HG03439 (cell line): ENCODE measurements at regions not wholly inside any gene's neighbourhood (a gene's known extent, or its start where the extent isn't known, plus 50 kb on each side); places are given as distances from the start of the nearest gene placed in this dataset.
A peak's percentile ranks its signal among the peaks of the same experiment; 100 is the strongest.

Experiments used
- ATAC-seq: cut with Tn5 transposase; IDR thresholded peaks from one replicate; pipeline ENCODE4 v1.9.1; 2021; ENCODE audit warnings: mild to moderate bottlenecking, moderate library complexity; ENCODE audit not compliant: unreplicated experiment

DNA sequence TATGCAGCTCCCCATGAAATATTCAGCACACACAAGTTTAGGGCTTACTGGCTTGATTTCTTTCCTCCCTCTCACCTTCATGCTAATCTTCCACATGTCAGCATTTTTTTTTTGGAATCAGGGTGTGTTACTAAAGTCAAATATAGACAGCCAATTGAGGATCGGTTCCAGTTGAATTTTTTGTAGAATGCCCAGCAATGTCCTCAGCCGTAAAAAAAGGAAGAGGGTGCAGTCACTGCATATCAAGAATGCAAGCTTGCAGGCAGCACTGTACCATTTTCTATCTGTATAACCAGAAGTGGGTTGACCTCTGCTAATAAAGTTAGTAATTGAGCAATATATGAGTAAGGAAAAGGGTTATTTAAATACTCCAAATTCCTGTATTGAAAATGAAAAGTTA is 51.4 kb upstream of the CHMP2B start:
- ATAC-seq = no peak

DNA sequence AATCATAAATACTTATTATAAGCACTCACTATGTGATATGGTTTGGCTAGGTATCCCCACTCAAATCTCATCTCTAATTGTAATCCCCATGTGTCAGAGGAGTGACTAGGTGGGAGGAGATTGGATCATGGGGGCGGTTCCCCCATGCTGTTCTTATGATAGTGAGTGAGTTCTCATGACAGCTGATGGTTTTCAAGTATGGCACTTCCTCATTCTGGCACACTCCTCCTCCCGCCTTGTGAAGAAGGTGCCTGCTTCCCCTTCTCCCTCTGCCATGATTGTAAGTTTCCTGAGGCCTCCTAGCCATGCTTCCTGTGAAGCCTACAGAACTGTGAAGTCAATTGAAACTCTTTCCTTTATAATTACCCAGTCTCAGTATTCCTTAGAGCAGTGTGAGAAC is 53.3 kb upstream of the CHMP2B start:
- no peak for ATAC-seq

DNA sequence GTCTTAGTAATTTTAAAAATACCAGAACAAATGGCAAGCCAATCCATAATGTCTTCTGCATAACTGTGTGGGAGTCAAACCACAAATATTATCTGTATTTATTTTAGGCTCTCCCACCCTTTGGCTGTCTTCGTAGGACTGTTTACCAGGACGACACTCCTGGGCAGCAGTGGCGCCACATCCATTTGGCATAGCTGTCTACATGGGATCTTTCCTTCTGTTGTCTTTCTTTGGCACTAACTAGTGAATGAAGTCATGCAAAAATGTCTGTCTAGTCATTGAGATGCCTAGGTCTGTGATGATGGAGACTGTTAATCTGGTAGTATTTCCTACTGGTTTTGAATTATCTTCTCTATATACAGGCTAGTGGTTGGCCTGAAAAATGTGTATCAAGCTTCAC is 54.0 kb upstream of the CHMP2B start:
- ATAC-seq = no peak

- ATAC-seq = peak; percentile 78
Measured at GRCh38 chr3:87167628-87168456, 59.3 kb upstream of the CHMP2B start.

- no peak for ATAC-seq
Measured at GRCh38 chr3:87164245-87164644, 62.9 kb upstream of the CHMP2B start.

DNA sequence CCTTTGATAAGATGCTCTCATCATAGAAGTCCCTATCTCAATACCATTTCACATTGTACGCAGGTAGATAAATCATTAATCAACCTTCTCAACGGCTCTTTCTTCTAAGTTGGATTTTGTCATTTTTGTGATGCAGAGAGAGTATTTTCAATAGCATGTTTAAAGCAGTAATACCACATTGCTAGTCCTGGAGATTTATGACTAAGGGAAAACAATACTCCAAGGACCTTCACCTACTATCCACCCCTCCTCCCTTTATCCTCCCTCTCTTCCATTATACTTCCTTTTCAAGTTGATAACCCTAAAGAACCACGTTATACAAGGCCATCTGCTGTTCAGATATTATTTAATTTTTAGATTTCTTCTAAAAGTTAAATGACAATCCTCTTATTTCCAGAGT is 65.3 kb upstream of the CHMP2B start:
- ATAC-seq = no peak

DNA sequence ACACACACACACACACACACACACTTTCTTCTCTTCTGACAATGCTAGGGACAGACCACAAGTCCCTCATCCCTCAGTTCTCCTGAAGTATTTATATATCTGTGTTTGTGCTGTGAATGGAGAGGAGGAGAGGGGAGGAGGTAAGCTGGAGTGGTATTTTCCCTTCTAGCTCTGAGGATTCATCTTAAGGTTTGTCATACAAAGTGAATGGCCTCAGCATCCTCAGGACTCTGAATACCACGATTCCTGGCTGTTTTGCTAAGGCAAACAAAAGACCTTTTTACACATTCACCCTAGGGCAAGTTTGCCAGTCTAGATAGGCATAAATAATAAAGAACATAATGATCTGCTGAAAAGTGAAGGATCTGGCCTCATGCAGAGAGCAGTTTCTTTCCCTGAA is 65.7 kb upstream of the CHMP2B start:
- ATAC-seq = no peak

- ATAC-seq = no peak
Measured at GRCh38 chr3:87161013-87161412, 66.1 kb upstream of the CHMP2B start.

GRCh38 chr3:87158823-87159222 is 68.3 kb upstream of the CHMP2B start:
- ATAC-seq = no peak

- no peak for ATAC-seq
Measured at GRCh38 chr3:87148020-87148419, 79.1 kb upstream of the CHMP2B start.

DNA sequence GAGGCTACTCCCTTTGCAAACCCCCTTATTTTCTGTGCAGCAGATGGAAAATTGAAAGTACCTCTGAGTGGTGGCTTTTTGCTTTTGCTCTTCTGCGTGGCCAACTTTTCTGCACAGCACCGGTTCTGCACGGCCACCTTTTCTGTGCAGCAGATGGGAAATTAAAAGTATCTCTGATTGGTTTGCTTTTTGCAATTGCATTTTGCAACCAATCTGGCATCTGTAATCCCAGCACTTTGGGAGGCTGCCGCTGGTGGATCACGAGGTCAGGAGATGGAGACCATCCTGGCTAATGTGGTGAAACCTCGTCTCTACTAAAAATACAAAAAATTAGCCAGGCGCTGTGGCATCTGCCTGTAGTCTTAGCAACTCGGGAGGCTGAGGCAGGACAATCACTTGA is 79.5 kb upstream of the CHMP2B start:
- no peak for ATAC-seq

GRCh38 chr3:87145553-87145952 is 81.6 kb upstream of the CHMP2B start:
- ATAC-seq = no peak

DNA sequence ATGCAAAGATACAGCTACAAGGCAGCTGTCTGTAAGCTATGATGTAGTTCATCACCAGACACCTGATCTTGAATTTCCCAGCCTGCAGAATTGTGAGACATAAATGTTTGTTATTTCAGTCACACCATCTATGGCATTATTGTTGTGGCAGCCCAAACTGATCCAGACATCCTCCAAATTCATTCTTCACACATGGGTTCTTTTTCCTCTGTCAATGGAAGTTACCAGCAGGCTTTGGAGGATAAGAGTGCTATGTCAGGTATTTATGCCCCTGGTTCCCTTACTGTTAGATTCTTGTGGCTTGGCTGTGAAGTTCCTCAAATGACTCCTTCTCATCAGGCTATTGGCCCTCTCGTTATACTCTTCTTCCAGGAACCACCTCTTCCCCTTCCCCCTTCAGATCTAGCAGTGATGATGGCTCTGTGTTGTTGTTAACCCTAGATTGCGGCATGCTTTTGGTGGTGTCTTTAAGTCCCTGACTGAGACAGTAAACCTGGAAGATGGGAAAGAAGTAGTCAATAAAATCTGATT is 91.0 kb upstream of the CHMP2B start:
- ATAC-seq = no peak

DNA sequence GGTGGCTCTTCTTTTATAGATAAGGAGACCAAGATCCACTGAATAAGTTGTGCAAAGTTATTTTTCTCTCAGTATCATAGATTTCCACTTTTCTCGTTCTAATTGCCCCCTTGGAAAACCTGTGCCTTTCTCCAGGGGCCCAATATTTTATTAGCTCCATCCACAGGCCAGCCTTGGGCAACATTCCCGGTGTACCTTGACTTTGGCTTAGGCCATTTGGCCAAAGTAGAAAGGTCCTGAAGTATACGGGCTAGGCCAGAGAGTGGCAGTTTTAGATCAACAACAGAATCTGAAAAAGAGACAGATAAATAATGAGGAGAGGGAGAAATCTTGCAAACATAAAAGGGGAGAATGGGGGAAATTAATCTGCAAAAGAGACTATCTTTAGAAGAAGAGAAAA is 91.7 kb upstream of the CHMP2B start:
- ATAC-seq = no peak

GRCh38 chr3:87132801-87133200 is 94.3 kb upstream of the CHMP2B start:
- no peak for ATAC-seq

GRCh38 chr3:87128006-87128405 is 99.1 kb upstream of the CHMP2B start:
- no peak for ATAC-seq

DNA sequence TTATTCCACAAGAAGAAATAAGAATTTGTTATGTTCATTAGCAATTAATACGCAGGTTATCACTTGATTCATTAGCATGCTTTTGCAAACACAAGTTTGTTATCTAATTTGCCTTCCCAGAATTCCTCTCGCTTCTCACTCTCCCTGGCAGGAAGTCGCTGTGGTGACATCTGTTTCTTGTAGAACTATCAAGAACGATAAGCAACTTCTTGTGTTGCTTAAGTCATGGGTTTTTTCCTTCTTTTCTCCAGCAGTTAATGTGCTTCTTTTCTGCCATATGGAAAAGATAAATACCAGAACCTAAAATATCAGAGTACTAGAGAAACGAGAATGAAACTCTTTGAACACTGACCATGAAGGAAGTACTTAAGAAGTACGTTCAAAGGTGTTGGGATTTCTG is 99.8 kb upstream of the CHMP2B start:
- ATAC-seq = no peak

DNA sequence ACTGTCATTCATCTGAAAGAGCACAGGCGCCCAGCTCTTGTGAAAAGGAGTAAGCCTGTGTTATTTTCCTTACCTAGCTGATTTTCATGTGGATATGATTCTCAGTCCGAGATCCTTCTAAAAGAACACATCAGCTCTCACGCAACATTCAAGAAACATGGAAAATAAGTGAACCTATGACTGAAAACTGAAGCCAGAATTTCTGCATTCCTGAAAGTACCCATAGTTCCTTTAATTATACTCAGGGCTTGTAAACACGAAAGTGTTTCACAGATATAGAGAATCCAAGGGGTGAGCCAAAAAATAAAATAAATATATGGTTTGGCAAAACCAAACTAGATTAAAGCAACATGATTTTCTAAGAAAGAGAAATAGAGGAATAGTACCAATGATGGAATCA is 100.8 kb upstream of the CHMP2B start:
- no peak for ATAC-seq

GRCh38 chr3:87125116-87125515 is 102.0 kb upstream of the CHMP2B start:
- ATAC-seq = no peak

DNA sequence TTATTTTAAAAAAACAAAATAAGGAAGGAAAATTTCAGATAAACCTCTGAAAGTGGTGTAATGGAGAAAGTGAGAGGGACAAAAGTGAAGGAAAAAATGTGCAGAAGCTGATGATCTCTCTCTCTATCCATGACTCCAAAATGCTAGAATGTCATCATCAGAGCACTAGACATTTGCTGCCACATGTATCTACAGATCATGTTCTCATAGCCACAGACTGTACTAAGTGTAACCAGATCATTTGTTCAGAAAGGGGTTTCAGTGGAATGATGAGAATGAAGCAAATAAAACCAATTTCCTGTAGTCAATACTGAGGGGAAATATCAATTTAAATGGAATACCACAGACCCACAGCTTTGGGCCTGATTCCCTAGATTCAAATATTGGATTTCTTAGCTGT is 104.3 kb upstream of the CHMP2B start:
- ATAC-seq = no peak

DNA sequence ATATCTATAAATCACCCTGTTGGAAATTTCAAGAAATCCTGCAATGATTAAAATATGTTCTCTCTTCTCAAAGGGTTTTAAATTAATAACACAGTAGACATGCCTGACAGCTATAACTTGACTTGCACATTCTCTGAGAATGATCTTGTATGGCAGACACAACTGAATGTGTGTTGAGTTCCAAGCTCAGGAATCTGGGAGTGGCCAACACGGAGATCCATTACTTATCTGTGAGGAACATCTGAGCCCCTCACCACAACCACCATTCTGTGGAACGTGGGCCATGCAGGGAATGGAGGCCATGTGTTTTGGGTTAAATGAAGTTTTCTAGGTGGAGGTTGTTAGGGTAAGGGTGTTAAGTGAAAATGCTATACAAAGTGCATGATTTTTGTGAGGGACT is 105.3 kb upstream of the CHMP2B start:
- ATAC-seq = no peak

- ATAC-seq = no peak
Measured at GRCh38 chr3:87120881-87121280, 106.2 kb upstream of the CHMP2B start.

GRCh38 chr3:87120236-87120635 is 106.9 kb upstream of the CHMP2B start:
- ATAC-seq = no peak
